ENCODE measurements at regions not wholly inside any gene's neighbourhood (a gene's known extent, or its start where the extent isn't known, plus 50 kb on each side); places are given as distances from the start of the nearest gene placed in this dataset.

DNA sequence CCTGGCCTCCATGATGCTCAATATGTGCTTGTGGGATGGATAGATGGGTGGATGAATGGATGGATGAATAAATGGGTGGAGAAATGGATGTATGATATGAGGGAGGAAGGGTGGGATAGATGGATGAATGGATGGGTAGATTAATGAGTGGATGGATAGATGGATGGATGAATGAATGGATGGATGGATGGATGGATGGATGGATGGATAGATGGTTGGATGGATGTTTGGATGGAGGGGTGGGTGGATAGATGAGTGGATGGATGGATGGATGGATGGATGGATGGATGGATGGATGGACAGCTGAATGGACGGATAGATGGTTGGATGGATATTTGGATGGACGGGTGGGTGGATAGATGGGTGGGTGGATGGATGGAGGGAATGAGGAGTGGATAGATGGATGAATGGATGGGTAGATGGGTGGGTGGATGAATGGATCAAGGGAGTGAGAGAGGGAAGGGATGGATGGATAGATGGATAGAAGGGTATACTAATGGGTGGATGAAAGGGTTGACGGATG lies 139.4 kb downstream of the CEBPB start:
- H2AFZ ChIP-seq (ENCODE audit: low read length): no peak overlapping the region
- H3K9ac ChIP-seq (ENCODE audit: low read length): no peak overlapping the region
- peaks cover 8% of the 10 kb centered on the region; the same call in 1 of the 2 replicates for H3K9me3 ChIP-seq (ENCODE audit: low read length)
- H3K4me1 ChIP-seq (ENCODE audit: insufficient read depth, low read length, severe bottlenecking): no peaks in the 10 kb centered on the region
- no peak overlapping the region for H3K27ac ChIP-seq (ENCODE audit: low read depth, low read length, poor library complexity, severe bottlenecking)
- TF ChIP-seq EZH2 (IDR thresholded peaks at IDR 0.05; ENCODE audit: borderline replicate concordance, low read length): no peak
- TF ChIP-seq, protein P1, sequence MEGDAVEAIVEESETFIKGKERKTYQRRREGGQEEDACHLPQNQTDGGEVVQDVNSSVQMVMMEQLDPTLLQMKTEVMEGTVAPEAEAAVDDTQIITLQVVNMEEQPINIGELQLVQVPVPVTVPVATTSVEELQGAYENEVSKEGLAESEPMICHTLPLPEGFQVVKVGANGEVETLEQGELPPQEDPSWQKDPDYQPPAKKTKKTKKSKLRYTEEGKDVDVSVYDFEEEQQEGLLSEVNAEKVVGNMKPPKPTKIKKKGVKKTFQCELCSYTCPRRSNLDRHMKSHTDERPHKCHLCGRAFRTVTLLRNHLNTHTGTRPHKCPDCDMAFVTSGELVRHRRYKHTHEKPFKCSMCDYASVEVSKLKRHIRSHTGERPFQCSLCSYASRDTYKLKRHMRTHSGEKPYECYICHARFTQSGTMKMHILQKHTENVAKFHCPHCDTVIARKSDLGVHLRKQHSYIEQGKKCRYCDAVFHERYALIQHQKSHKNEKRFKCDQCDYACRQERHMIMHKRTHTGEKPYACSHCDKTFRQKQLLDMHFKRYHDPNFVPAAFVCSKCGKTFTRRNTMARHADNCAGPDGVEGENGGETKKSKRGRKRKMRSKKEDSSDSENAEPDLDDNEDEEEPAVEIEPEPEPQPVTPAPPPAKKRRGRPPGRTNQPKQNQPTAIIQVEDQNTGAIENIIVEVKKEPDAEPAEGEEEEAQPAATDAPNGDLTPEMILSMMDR (IDR thresholded peaks at IDR 0.05; ENCODE audit: low read length): no peak
- H3F3A ChIP-seq (ENCODE audit: insufficient read depth, low read length): no peaks in the 10 kb centered on the region
- H3K9me2 ChIP-seq (ENCODE audit: low read depth, low read length): no peaks in the 10 kb centered on the region
- peaks cover 3% of the 10 kb centered on the region; the same call in 1 of the 2 replicates for H3K27me3 ChIP-seq (ENCODE audit: insufficient read depth, low read length)
- H3K36me3 ChIP-seq (ENCODE audit: insufficient read depth, low read length): no peaks in the 10 kb centered on the region
- H3K4me2 ChIP-seq (ENCODE audit: low read length): no peak overlapping the region
- H4K20me1 ChIP-seq (ENCODE audit: insufficient read depth, low read length): no peaks in the 10 kb centered on the region
- H3K79me2 ChIP-seq (ENCODE audit: insufficient read depth, low read length): no peaks in the 10 kb centered on the region
- no peak overlapping the region for H3K4me3 ChIP-seq (ENCODE audit: low read depth, low read length, poor library complexity, severe bottlenecking)

DNA sequence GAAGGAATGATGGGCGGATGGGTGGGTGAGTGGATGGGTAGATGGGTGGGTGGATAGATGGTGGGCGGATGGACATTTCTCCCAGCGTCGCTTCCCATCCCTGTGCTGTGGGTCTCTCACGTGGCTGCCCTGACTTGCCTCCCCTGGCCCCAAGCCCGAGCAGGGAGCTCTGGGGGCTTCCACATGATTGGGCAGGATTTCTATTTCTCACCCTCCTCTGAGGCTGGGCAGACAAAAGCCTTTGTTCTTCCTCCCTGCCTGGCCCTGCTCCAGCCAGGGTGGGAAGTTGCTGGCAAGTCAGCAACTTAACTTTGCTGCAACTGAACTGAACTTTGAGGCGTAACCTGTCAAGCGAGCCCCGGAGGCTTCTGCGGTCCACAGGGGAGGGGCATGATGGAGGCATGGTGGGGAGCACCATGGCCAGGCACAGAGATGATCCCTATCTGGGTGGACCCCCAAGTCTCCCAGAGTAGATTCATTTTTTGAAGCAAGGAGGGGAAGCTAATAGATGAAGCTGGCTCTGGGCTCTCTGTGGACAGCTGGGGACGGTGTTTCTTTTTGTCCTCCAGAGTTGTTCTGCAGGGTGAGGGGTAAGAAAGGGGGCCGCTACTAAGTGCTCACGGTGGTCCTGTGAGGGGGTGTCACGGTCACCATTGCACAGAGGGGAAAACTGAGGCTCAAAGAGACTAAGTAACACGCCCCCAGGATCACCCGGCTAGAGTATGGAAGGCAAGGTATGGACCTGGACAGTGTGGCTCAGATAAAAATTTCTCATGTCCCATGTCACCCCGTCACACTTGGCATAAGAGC lies 140.1 kb downstream of the CEBPB start:
- Histone ChIP-seq H3K9ac (ENCODE audit: low read length) (no peak overlapping the region), H3K4me1 (ENCODE audit: insufficient read depth, low read length, severe bottlenecking) (no peaks in the 10 kb centered on the region), H4K20me1 (ENCODE audit: insufficient read depth, low read length) (no peaks in the 10 kb centered on the region), H3K4me2 (ENCODE audit: low read length) (no peak overlapping the region), H3K27me3 (ENCODE audit: insufficient read depth, low read length) (peaks cover 3% of the 10 kb centered on the region; the same call in 1 of the 2 replicates), H3K27ac (ENCODE audit: low read depth, low read length, poor library complexity, severe bottlenecking) (no peak overlapping the region), H3K9me2 (ENCODE audit: low read depth, low read length) (no peaks in the 10 kb centered on the region), H2AFZ (ENCODE audit: low read length) (no peak overlapping the region), H3K4me3 (ENCODE audit: low read depth, low read length, poor library complexity, severe bottlenecking) (no peak overlapping the region), H3K79me2 (ENCODE audit: insufficient read depth, low read length) (no peaks in the 10 kb centered on the region), H3F3A (ENCODE audit: insufficient read depth, low read length) (no peaks in the 10 kb centered on the region), H3K9me3 (ENCODE audit: low read length) (peaks cover 8% of the 10 kb centered on the region; the same call in 1 of the 2 replicates), H3K36me3 (ENCODE audit: insufficient read depth, low read length) (no peaks in the 10 kb centered on the region)
- TF ChIP-seq EZH2 (IDR thresholded peaks at IDR 0.05; ENCODE audit: borderline replicate concordance, low read length): no peak
- TF ChIP-seq, protein P1 (IDR thresholded peaks at IDR 0.05; ENCODE audit: low read length): no peak

DNA sequence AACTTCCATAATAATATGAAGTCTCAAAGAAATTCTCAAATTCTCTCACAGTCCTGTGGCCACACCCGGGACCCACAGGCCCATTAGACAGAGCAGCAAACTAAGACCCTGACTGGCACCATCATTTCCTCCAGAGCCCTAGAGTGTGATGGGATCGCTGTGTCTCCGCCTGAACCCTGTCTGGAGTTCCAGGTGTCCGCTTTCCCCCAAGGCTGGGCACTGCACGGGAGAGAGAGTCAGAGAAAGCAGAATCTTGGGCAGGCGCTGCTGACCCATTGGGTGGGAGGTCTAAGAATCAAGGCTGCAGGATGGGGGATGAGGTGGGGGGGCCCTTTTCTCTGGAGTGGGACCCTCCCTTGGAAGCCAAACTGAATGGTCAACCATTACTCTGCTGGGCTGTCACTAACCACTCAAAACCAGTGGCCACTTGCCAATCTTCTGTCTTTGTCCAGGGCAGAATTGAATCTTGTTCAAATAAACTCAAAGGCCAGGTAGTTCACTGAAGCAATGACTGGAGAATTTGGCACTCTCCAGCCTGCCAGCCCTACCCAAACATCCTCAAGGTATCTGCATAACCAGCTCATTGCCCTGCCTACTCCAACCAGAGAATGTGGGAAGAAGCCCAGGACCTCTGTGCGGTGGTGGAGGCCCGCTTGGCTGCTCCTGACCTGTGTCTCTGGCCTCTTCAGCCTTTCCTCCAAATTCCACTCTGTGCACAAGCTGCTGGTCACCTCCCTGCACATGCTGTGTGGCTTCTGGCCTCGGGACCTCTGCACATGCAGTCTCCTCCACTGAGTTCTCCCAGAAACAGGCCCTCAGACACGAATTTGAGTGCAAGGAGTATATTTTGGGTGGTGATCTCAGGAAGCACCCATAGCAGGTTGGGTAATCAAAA lies 141.1 kb downstream of the CEBPB start:
- Histone ChIP-seq H3K27ac (ENCODE audit: low read depth, low read length, poor library complexity, severe bottlenecking) (no peak overlapping the region), H3K4me2 (ENCODE audit: low read length) (no peak overlapping the region), H3F3A (ENCODE audit: insufficient read depth, low read length) (no peaks in the 10 kb centered on the region), H2AFZ (ENCODE audit: low read length) (no peak overlapping the region), H3K36me3 (ENCODE audit: insufficient read depth, low read length) (no peaks in the 10 kb centered on the region), H3K79me2 (ENCODE audit: insufficient read depth, low read length) (no peaks in the 10 kb centered on the region), H3K4me1 (ENCODE audit: insufficient read depth, low read length, severe bottlenecking) (no peaks in the 10 kb centered on the region), H3K4me3 (ENCODE audit: low read depth, low read length, poor library complexity, severe bottlenecking) (no peak overlapping the region), H3K27me3 (ENCODE audit: insufficient read depth, low read length) (peaks cover 3% of the 10 kb centered on the region; the same call in 1 of the 2 replicates), H4K20me1 (ENCODE audit: insufficient read depth, low read length) (no peaks in the 10 kb centered on the region), H3K9ac (ENCODE audit: low read length) (no peak overlapping the region), H3K9me3 (ENCODE audit: low read length) (peaks cover 8% of the 10 kb centered on the region; the same call in 1 of the 2 replicates), H3K9me2 (ENCODE audit: low read depth, low read length) (no peaks in the 10 kb centered on the region)
- no peak for TF ChIP-seq EZH2 (IDR thresholded peaks at IDR 0.05; ENCODE audit: borderline replicate concordance, low read length)
- TF ChIP-seq, protein P1 (IDR thresholded peaks at IDR 0.05; ENCODE audit: low read length): no peak
